Pancreas (tissue), 10 donors: ENCODE measurements at regions not wholly inside any gene's neighbourhood (a gene's known extent, or its start where the extent isn't known, plus 50 kb on each side); places are given as distances from the start of the nearest gene placed in this dataset.
A peak's percentile ranks its signal among the peaks of the same experiment; 100 is the strongest.

Experiments used
- ATAC-seq, 4 donors: fragments of 200-7000 bp; cut with Tn5 transposase; one replicate each; pipeline versions ENCODE4 v1.8.0 to v1.9.1; 2020; ENCODE audit warnings: mild to moderate bottlenecking in 4 of 4, moderate library complexity in 4 of 4
- DNase-seq, 6 donors: peaks; one replicate each; pipeline ENCODE4 v3.0.0-alpha.2; 2020
- FAIRE-seq: peaks from 2 replicates; lab custom pipeline; 2012; peaks lifted over from hg19 to GRCh38; lab: Jason Lieb, UNC
- H3K27ac ChIP-seq, 4 donors: fragments of 200-600 bp; sonication (generic); 1 replicate in 3 of 4; 2 replicates in 1 of 4; pipeline versions ENCODE4 v1.5.0 to v1.8.0; 2020
- H3K27me3 ChIP-seq, 4 donors: fragments of 200-600 bp; one replicate each; pipeline ENCODE4 v1.8.0; 2021
- H3K36me3 ChIP-seq, 3 donors: fragments of 200-600 bp; sonication (generic) in 1 of 3; one replicate each; pipeline versions ENCODE4 v1.5.0 to v1.8.0; 2020 to 2021
- H3K4me1 ChIP-seq, 3 donors: fragments of 200-600 bp; one replicate each; pipeline ENCODE4 v1.8.0; 2021
- H3K4me3 ChIP-seq, 4 donors: fragments of 200-600 bp; sonication (generic) in 2 of 4; one replicate each; pipeline versions ENCODE4 v1.5.0 to v1.8.0; 2020 to 2021
- H3K9me3 ChIP-seq, 4 donors: fragments of 200-600 bp; one replicate each; pipeline ENCODE4 v1.8.0; 2021
- whole genome bisulfite sequencing, 2 donors: extraction: QIAGEN DNeasy Blood & Tissue Kit; methylation state at CpG; one replicate each; pipeline ENCODE4 v1.1.7; 2013; 5-methylcytosine and 5-hydroxymethylcytosine counted together
- intact Hi-C, 3 donors: fragments of 100-400 bp; cut with DNase I; formaldehyde crosslinking; loops; one replicate each; pipeline versions ENCODE4 v1.11.1 to v1.14.2; 2022
- TF ChIP-seq, protein P1 (sequence below), 4 donors: fragments of 200-600 bp; sonication (generic) in 3 of 4; IDR thresholded peaks; one replicate each; pipeline versions ENCODE4 v1.5.0 to v1.8.0; 2021; ENCODE audit warnings: antibody characterized with exemption in 4 of 4
- donor health status: healthy with polysubstance abuse.
- donor health status: DM: no; HTN: no; CAD: no; lungs with moderate emphysema.
- donor health status: DM: no; HTN: no; CAD: no.
- donor health status: control.
- donor health status: control.
- donor health status: Bipolar disorder and iron deficiency.
- donor health status: DM: yes; HTN: yes; CAD: no.
- donor health status: DM: no; HTN: no; CAD: no.
- donor health status: DM: no; HTN: no; CAD: no.
- donor health status: DM: yes; HTN: yes; CAD: no.

DNA sequence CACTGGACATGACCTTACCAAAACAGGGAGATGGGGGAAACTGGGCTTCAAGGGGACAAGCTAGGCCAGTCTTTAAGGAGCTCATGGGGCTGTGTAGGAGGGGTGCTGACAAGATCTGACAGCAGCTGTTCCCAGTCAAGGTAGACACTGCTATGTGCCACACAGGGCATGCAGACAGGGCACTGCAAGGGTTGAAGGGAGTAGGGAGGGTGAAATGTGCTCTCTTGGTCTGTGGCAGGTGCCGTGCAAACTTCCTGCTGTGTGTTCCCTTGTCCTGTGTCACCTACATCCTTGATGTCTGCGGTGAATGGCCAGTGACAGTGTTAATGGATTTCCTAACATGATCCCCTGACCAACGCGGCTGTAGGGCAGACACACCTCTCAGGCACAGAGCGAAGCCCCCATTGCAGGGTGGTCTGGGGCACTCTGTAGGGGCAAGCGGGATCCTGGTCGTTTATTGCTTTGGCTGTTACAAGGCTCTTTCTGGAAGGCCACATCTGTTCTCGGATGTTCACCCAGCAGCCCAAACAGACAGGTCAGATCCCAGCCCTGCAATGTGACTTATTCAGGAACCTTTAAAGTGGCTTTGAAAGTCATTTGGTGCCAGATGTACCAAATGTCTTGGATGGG, 199.5 kb upstream of the ZNF536 start:
- no peak for ATAC-seq

DNA sequence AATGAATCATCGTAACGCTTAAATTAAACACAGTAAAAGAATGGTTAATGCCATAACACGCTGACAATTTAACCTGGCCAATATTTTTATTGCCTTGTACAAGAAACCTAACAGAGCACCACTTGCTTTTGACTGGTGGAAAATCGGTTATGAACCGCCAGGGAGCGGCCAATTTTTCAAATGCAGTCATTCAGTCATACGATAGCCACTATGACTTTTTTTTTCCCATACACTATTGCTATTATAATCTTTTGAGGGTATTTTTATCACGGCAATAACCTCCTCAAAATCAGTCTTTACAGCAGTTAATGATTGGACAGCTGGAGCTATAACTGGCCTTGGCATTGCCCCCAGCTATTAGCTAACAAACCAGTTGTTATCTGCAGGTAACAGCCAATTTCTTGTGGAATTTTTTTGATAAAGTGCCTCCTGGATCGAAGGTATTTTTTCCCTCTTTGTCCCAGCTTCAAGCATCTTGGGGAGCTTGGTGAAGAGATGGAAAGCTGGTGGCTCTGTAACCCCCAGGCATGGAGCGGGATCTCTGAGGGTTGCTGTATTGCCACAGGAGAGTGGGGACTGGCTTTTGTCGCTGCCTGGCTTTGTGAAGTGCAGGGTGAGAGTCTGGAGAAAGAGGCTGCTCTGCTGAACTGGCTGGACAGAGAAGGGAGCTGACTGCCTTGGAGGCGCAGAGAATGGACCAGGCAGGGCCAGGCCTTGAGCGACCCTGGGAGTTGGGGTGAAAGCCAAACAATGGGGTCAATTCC, 198.4 kb upstream of the ZNF536 start:
- no peaks in the 10 kb centered on the region for H3K9me3 ChIP-seq
- FAIRE-seq = no peak
- no peaks in the 10 kb centered on the region for H3K36me3 ChIP-seq
- intact Hi-C loops = no loop called here
- no peak overlapping the region for H3K4me3 ChIP-seq
- 16 to 20% methylated on average over 13 of the region's 13 CpGs for WGBS, 2 donors
- ATAC-seq = peak; percentile 70 to 88 (median 84)
- no peak overlapping the region for H3K27ac ChIP-seq
- TF ChIP-seq, protein P1, sequence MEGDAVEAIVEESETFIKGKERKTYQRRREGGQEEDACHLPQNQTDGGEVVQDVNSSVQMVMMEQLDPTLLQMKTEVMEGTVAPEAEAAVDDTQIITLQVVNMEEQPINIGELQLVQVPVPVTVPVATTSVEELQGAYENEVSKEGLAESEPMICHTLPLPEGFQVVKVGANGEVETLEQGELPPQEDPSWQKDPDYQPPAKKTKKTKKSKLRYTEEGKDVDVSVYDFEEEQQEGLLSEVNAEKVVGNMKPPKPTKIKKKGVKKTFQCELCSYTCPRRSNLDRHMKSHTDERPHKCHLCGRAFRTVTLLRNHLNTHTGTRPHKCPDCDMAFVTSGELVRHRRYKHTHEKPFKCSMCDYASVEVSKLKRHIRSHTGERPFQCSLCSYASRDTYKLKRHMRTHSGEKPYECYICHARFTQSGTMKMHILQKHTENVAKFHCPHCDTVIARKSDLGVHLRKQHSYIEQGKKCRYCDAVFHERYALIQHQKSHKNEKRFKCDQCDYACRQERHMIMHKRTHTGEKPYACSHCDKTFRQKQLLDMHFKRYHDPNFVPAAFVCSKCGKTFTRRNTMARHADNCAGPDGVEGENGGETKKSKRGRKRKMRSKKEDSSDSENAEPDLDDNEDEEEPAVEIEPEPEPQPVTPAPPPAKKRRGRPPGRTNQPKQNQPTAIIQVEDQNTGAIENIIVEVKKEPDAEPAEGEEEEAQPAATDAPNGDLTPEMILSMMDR (IDR thresholded peaks at IDR 0.05) = no peak
- H3K4me1 ChIP-seq = peaks cover 11 to 15% (median 13%) of the 10 kb centered on the region in 3 donors
- no peaks in the 10 kb centered on the region for H3K27me3 ChIP-seq
- peak in 4 of 6 donors; percentile 32 to 48 (median 42) for DNase-seq

More for the DNA sequence above, 199.5 kb upstream of the ZNF536 start:
- FAIRE-seq (no peak), DNase-seq (peak in 1 of 6 donors; percentile 21)
- H3K4me3 ChIP-seq = no peak overlapping the region
- H3K36me3 ChIP-seq = no peaks in the 10 kb centered on the region
- H3K4me1 ChIP-seq = peaks cover 11 to 15% (median 13%) of the 10 kb centered on the region in 3 donors
- no peaks in the 10 kb centered on the region for H3K27me3 ChIP-seq
- TF ChIP-seq, protein P1 (IDR thresholded peaks at IDR 0.05) = no peak
- no peak overlapping the region for H3K27ac ChIP-seq
- intact Hi-C loops = no loop called here
- no peaks in the 10 kb centered on the region for H3K9me3 ChIP-seq
- WGBS, 2 donors = 73 to 74% methylated on average over 8 of the region's 8 CpGs

DNA sequence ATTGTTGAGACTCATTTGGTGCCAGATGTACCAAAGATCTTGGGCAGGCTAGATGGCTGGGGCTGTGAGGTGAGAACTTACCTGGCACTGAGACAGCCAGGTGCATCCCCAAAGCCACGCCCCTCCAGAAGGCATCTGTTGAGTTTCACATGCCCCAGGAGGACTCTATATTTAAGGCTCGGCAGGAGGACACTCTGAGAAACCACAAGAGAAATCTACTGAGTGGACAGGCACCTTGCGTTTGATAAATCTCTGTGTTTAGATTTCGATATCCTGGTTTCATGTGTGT, 197.9 kb upstream of the ZNF536 start:
- DNase-seq = peak in 3 of 6 donors; percentile 32 to 42 (median 41)
- TF ChIP-seq, protein P1 (IDR thresholded peaks at IDR 0.05) = no peak
- whole genome bisulfite sequencing, 2 donors = 35 to 43% methylated on average over 4 of the region's 4 CpGs
- Histone ChIP-seq H3K36me3 (no peaks in the 10 kb centered on the region), H3K4me3 (no peak overlapping the region), H3K4me1 (peaks cover 11 to 15% (median 13%) of the 10 kb centered on the region in 3 donors), H3K27ac (no peak overlapping the region), H3K9me3 (no peaks in the 10 kb centered on the region), H3K27me3 (no peaks in the 10 kb centered on the region)
- FAIRE-seq = no peak
- intact Hi-C loops = no loop called here
- ATAC-seq = peak; percentile 45 to 79 (median 72)

DNA sequence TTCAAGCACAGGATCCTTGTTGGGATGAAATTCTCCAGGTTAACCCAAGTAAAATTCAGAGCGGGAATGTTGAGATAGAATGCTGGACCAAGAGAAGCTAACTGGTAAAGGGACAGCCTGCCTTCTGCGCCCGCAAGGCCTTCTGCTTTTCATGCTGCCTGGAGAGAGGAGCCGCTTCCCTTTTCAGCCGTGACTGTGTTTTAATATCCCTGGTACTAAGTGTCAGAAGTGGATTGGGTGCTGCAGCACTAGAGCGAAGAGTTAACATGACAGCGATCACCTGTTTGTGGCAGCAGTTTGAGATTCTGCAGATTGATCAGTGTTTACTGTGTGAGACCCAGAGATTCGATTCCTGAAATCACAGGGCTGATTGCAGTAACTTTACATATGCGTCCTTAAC, 197.4 kb upstream of the ZNF536 start:
- H3K27ac ChIP-seq = no peak overlapping the region
- H3K36me3 ChIP-seq = no peaks in the 10 kb centered on the region
- no peaks in the 10 kb centered on the region for H3K27me3 ChIP-seq
- intact Hi-C loops = no loop called here
- no peaks in the 10 kb centered on the region for H3K9me3 ChIP-seq
- WGBS, 2 donors = 80 to 81% methylated on average over 9 of the region's 9 CpGs
- ATAC-seq = no peak
- TF ChIP-seq, protein P1 (IDR thresholded peaks at IDR 0.05) = no peak
- no peak for DNase-seq
- H3K4me3 ChIP-seq = no peak overlapping the region
- H3K4me1 ChIP-seq = peaks cover 11 to 15% (median 13%) of the 10 kb centered on the region in 3 donors
- FAIRE-seq = no peak

DNA sequence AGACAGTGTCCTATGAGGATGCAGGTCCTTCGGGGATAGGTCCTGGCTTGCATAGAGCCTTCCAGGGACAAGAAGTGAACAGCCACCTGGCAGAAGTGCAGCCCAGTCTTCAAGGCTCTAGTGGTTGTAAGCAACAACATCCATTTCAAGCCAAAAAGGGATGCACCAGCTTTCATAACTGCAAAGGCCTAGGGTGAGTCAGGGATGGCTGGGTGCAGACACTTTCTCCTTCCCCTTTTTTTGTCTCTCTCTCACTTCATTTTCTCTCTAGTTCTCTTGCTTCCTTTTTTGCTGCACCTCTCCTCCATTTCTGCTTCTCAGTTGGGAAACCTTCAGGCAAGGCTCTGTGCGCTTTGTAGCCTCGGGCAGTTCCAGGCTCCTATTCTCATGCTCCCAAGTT, 196.2 kb upstream of the ZNF536 start:
- ATAC-seq (no peak), FAIRE-seq (no peak), DNase-seq (no peak)
- intact Hi-C loops = no loop called here
- Histone ChIP-seq H3K9me3 (no peaks in the 10 kb centered on the region), H3K27me3 (no peaks in the 10 kb centered on the region), H3K36me3 (no peaks in the 10 kb centered on the region), H3K4me1 (peaks cover 11 to 15% (median 13%) of the 10 kb centered on the region in 3 donors), H3K4me3 (no peak overlapping the region), H3K27ac (no peak overlapping the region)
- TF ChIP-seq, protein P1 (IDR thresholded peaks at IDR 0.05) = no peak
- 95 to 96% methylated on average over 3 of the region's 3 CpGs for WGBS, 2 donors
